HEK293 (cell line): ENCODE measurements at regions not wholly inside any gene's neighbourhood (a gene's known extent, or its start where the extent isn't known, plus 50 kb on each side); places are given as distances from the start of the nearest gene placed in this dataset.

Source experiments
- BCL11A ChIP-seq: fragments of 450-650 bp; formaldehyde crosslinking; IDR thresholded peaks from 2 replicates; pipeline ENCODE4 v1.5.1; 2016; ENCODE audit warnings: low read depth, missing biosample characterization, missing genetic modification characterization
- MEIS1 ChIP-seq: sonication (generic); formaldehyde crosslinking; IDR thresholded peaks from 2 replicates; pipeline ENCODE4 v1.8.1; 2022; ENCODE audit warnings: missing genetic modification reagents, mild to moderate bottlenecking, borderline replicate concordance
- OSR2 ChIP-seq: fragments of 450-650 bp; formaldehyde crosslinking; IDR thresholded peaks from 2 replicates; pipeline ENCODE4 v1.5.1; 2016; ENCODE audit warnings: missing biosample characterization, missing genetic modification characterization
- SP2 ChIP-seq: fragments of 450-650 bp; formaldehyde crosslinking; IDR thresholded peaks from 2 replicates; pipeline ENCODE4 v1.5.1; 2016; ENCODE audit warnings: missing biosample characterization, missing genetic modification characterization
- TRIM28 ChIP-seq: IDR thresholded peaks from 2 replicates; pipeline ENCODE4 v1.6.1; 2011; ENCODE audit warnings: low read length, control low read depth, borderline replicate concordance
- WT1 ChIP-seq: fragments of 450-650 bp; formaldehyde crosslinking; IDR thresholded peaks from 2 replicates; pipeline ENCODE4 v1.5.1; 2016; ENCODE audit warnings: missing biosample characterization, missing genetic modification characterization
- ZBTB8A ChIP-seq: fragments of 450-650 bp; formaldehyde crosslinking; IDR thresholded peaks from 2 replicates; pipeline ENCODE4 v1.5.1; 2016; ENCODE audit warnings: missing biosample characterization, missing genetic modification characterization
- ZEB2 ChIP-seq: fragments of 450-650 bp; formaldehyde crosslinking; IDR thresholded peaks from 2 replicates; pipeline ENCODE4 v1.5.1; 2016; ENCODE audit warnings: missing biosample characterization, missing genetic modification characterization
- ZNF366 ChIP-seq: fragments of 450-650 bp; formaldehyde crosslinking; conservative IDR thresholded peaks from 2 replicates; pipeline ENCODE4 v1.5.1; 2016; ENCODE audit warnings: missing biosample characterization, missing genetic modification characterization
- ZNF433 ChIP-seq: fragments of 450-650 bp; formaldehyde crosslinking; IDR thresholded peaks from 2 replicates; pipeline ENCODE4 v1.5.1; 2016; ENCODE audit warnings: missing biosample characterization, missing genetic modification characterization, low read depth
- ZNF549 ChIP-seq: fragments of 450-650 bp; IDR thresholded peaks from 2 replicates; pipeline ENCODE4 v1.5.1; 2018; ENCODE audit warnings: missing biosample characterization, missing genetic modification characterization, mild to moderate bottlenecking, inconsistent platforms, moderate library complexity
- ZNF830 ChIP-seq: fragments of 450-650 bp; IDR thresholded peaks from 2 replicates; pipeline ENCODE4 v1.5.0; 2018; ENCODE audit warnings: missing biosample characterization, missing genetic modification characterization, low read depth, mild to moderate bottlenecking, moderate library complexity
- TF ChIP-seq, protein P1 (sequence below): fragments of 450-650 bp; formaldehyde crosslinking; IDR thresholded peaks from 2 replicates; pipeline ENCODE4 v1.5.1; 2016; ENCODE audit warnings: missing biosample characterization, missing genetic modification characterization
- TF ChIP-seq, protein P2 (sequence below): fragments of 450-650 bp; formaldehyde crosslinking; IDR thresholded peaks from 2 replicates; pipeline ENCODE4 v1.5.1; 2017; ENCODE audit warnings: missing biosample characterization, missing genetic modification characterization
- TF ChIP-seq, protein P3 (sequence below): fragments of 450-650 bp; formaldehyde crosslinking; IDR thresholded peaks from 2 replicates; pipeline ENCODE4 v1.5.1; 2016; ENCODE audit warnings: missing biosample characterization, missing genetic modification characterization
- TF ChIP-seq, protein P4 (sequence below): fragments of 450-650 bp; formaldehyde crosslinking; IDR thresholded peaks from 2 replicates; pipeline ENCODE4 v1.5.1; 2016; ENCODE audit warnings: missing biosample characterization, missing genetic modification characterization
- TF ChIP-seq, protein P5 (sequence below): fragments of 450-650 bp; formaldehyde crosslinking; IDR thresholded peaks from 2 replicates; pipeline ENCODE4 v1.5.1; 2016; ENCODE audit warnings: missing biosample characterization, missing genetic modification characterization, borderline replicate concordance
- TF ChIP-seq, protein P6 (sequence below): fragments of 450-650 bp; formaldehyde crosslinking; IDR thresholded peaks from 2 replicates; pipeline ENCODE4 v1.5.1; 2016; ENCODE audit warnings: missing biosample characterization, missing genetic modification characterization
- TF ChIP-seq, protein P7 (sequence below): fragments of 450-650 bp; formaldehyde crosslinking; IDR thresholded peaks from 2 replicates; pipeline ENCODE4 v1.5.1; 2016; ENCODE audit warnings: missing biosample characterization, missing genetic modification characterization
- TF ChIP-seq, protein P8 (sequence below): fragments of 450-650 bp; formaldehyde crosslinking; IDR thresholded peaks from 2 replicates; pipeline ENCODE4 v1.5.1; 2016; ENCODE audit warnings: missing biosample characterization, missing genetic modification characterization

DNA sequence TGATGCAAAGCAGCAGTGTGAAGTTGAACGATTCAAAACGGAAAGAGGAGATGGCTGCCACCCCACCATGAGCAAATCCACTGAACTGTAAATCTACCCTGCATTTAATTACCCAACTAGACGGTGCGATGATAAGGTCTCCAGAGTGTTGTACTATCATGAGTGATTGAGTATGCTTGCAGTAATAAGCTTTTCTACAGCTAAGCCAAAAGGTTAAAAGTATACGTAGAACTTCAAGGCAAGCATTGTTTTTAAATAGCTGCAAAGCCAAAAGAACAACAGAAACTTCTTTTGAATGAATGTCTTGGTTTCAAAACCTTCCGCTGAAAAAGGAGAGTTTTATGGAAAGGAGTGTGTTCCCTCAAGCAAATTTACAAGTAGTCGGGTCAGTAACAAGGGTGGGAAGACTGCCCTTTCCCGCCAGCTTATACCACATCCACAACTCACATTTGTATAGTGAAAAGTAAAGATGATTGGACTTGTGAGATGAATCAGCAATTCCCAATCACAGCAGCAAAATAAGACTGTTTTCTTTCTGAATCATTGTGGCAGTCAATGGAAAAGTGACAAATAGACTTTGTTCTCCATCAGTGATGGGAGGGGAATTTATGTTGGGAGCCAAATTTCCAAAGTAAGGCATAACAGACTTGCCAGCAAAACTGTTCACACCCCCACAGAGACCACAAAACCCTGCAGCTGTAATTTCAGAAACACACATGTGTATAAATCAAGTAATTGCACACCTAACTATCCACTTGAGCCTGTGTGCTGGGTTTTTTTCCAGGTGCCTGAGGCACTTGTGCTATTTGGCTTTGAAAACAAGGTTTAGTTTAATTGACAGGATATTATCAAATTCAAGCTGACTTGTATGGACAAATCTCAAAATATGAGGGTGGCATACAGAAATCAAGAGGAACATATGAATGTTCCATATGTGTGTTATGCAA is 407.7 kb upstream of the GRAMD2B start (continued):
- TF ChIP-seq, protein P1, sequence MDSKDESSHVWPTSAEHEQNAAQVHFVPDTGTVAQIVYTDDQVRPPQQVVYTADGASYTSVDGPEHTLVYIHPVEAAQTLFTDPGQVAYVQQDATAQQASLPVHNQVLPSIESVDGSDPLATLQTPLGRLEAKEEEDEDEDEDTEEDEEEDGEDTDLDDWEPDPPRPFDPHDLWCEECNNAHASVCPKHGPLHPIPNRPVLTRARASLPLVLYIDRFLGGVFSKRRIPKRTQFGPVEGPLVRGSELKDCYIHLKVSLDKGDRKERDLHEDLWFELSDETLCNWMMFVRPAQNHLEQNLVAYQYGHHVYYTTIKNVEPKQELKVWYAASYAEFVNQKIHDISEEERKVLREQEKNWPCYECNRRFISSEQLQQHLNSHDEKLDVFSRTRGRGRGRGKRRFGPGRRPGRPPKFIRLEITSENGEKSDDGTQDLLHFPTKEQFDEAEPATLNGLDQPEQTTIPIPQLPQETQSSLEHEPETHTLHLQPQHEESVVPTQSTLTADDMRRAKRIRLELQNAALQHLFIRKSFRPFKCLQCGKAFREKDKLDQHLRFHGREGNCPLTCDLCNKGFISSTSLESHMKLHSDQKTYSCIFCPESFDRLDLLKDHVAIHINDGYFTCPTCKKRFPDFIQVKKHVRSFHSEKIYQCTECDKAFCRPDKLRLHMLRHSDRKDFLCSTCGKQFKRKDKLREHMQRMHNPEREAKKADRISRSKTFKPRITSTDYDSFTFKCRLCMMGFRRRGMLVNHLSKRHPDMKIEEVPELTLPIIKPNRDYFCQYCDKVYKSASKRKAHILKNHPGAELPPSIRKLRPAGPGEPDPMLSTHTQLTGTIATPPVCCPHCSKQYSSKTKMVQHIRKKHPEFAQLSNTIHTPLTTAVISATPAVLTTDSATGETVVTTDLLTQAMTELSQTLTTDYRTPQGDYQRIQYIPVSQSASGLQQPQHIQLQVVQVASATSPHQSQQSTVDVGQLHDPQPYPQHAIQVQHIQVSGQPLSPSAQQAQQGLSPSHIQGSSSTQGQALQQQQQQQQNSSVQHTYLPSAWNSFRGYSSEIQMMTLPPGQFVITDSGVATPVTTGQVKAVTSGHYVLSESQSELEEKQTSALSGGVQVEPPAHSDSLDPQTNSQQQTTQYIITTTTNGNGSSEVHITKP, result peak; percentile 57
- TF ChIP-seq, protein P2, sequence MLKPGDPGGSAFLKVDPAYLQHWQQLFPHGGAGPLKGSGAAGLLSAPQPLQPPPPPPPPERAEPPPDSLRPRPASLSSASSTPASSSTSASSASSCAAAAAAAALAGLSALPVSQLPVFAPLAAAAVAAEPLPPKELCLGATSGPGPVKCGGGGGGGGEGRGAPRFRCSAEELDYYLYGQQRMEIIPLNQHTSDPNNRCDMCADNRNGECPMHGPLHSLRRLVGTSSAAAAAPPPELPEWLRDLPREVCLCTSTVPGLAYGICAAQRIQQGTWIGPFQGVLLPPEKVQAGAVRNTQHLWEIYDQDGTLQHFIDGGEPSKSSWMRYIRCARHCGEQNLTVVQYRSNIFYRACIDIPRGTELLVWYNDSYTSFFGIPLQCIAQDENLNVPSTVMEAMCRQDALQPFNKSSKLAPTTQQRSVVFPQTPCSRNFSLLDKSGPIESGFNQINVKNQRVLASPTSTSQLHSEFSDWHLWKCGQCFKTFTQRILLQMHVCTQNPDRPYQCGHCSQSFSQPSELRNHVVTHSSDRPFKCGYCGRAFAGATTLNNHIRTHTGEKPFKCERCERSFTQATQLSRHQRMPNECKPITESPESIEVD (tag by site-specific recombination), result peak; percentile 92
- TF ChIP-seq ZNF366 (tag by site-specific recombination) (peak; percentile 58; the same call in 1 of the 2 replicates), BCL11A (tag by site-specific recombination) (no peak), WT1 (tag by site-specific recombination) (peak; percentile 88), MEIS1 (no peak), ZNF549 (tag by site-specific recombination) (no peak), ZNF830 (tag by site-specific recombination) (no peak), ZBTB8A (tag by site-specific recombination) (peak; percentile 33; the same call in 1 of the 2 replicates), TRIM28 (peak; percentile 95), ZEB2 (peak; percentile 75), OSR2 (tag by site-specific recombination) (peak; percentile 87), ZNF433 (no peak), SP2 (tag by site-specific recombination) (no peak)
- TF ChIP-seq, protein P3, sequence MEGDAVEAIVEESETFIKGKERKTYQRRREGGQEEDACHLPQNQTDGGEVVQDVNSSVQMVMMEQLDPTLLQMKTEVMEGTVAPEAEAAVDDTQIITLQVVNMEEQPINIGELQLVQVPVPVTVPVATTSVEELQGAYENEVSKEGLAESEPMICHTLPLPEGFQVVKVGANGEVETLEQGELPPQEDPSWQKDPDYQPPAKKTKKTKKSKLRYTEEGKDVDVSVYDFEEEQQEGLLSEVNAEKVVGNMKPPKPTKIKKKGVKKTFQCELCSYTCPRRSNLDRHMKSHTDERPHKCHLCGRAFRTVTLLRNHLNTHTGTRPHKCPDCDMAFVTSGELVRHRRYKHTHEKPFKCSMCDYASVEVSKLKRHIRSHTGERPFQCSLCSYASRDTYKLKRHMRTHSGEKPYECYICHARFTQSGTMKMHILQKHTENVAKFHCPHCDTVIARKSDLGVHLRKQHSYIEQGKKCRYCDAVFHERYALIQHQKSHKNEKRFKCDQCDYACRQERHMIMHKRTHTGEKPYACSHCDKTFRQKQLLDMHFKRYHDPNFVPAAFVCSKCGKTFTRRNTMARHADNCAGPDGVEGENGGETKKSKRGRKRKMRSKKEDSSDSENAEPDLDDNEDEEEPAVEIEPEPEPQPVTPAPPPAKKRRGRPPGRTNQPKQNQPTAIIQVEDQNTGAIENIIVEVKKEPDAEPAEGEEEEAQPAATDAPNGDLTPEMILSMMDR (tag by site-specific recombination), result no peak
- TF ChIP-seq, protein P4, sequence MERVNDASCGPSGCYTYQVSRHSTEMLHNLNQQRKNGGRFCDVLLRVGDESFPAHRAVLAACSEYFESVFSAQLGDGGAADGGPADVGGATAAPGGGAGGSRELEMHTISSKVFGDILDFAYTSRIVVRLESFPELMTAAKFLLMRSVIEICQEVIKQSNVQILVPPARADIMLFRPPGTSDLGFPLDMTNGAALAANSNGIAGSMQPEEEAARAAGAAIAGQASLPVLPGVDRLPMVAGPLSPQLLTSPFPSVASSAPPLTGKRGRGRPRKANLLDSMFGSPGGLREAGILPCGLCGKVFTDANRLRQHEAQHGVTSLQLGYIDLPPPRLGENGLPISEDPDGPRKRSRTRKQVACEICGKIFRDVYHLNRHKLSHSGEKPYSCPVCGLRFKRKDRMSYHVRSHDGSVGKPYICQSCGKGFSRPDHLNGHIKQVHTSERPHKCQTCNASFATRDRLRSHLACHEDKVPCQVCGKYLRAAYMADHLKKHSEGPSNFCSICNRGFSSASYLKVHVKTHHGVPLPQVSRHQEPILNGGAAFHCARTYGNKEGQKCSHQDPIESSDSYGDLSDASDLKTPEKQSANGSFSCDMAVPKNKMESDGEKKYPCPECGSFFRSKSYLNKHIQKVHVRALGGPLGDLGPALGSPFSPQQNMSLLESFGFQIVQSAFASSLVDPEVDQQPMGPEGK (tag by site-specific recombination), result peak; percentile 25; the same call in 1 of the 2 replicates
- TF ChIP-seq, protein P5, sequence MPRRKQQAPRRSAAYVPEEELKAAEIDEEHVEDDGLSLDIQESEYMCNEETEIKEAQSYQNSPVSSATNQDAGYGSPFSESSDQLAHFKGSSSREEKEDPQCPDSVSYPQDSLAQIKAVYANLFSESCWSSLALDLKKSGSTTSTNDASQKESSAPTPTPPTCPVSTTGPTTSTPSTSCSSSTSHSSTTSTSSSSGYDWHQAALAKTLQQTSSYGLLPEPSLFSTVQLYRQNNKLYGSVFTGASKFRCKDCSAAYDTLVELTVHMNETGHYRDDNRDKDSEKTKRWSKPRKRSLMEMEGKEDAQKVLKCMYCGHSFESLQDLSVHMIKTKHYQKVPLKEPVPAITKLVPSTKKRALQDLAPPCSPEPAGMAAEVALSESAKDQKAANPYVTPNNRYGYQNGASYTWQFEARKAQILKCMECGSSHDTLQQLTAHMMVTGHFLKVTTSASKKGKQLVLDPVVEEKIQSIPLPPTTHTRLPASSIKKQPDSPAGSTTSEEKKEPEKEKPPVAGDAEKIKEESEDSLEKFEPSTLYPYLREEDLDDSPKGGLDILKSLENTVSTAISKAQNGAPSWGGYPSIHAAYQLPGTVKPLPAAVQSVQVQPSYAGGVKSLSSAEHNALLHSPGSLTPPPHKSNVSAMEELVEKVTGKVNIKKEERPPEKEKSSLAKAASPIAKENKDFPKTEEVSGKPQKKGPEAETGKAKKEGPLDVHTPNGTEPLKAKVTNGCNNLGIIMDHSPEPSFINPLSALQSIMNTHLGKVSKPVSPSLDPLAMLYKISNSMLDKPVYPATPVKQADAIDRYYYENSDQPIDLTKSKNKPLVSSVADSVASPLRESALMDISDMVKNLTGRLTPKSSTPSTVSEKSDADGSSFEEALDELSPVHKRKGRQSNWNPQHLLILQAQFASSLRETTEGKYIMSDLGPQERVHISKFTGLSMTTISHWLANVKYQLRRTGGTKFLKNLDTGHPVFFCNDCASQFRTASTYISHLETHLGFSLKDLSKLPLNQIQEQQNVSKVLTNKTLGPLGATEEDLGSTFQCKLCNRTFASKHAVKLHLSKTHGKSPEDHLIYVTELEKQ (tag by site-specific recombination), result 0 out of 2 replicates have a peak, but pooled peaks have one; percentile 28
- TF ChIP-seq, protein P6, sequence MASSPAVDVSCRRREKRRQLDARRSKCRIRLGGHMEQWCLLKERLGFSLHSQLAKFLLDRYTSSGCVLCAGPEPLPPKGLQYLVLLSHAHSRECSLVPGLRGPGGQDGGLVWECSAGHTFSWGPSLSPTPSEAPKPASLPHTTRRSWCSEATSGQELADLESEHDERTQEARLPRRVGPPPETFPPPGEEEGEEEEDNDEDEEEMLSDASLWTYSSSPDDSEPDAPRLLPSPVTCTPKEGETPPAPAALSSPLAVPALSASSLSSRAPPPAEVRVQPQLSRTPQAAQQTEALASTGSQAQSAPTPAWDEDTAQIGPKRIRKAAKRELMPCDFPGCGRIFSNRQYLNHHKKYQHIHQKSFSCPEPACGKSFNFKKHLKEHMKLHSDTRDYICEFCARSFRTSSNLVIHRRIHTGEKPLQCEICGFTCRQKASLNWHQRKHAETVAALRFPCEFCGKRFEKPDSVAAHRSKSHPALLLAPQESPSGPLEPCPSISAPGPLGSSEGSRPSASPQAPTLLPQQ (tag by site-specific recombination), result no peak
- TF ChIP-seq, protein P7, sequence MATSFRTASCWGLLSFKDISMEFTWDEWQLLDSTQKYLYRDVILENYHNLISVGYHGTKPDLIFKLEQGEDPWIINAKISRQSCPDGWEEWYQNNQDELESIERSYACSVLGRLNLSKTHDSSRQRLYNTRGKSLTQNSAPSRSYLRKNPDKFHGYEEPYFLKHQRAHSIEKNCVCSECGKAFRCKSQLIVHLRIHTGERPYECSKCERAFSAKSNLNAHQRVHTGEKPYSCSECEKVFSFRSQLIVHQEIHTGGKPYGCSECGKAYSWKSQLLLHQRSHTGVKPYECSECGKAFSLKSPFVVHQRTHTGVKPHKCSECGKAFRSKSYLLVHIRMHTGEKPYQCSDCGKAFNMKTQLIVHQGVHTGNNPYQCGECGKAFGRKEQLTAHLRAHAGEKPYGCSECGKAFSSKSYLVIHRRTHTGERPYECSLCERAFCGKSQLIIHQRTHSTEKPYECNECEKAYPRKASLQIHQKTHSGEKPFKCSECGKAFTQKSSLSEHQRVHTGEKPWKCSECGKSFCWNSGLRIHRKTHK, result no peak
- TF ChIP-seq, protein P8, sequence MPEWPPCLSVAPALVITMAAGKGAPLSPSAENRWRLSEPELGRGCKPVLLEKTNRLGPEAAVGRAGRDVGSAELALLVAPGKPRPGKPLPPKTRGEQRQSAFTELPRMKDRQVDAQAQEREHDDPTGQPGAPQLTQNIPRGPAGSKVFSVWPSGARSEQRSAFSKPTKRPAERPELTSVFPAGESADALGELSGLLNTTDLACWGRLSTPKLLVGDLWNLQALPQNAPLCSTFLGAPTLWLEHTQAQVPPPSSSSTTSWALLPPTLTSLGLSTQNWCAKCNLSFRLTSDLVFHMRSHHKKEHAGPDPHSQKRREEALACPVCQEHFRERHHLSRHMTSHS (tag by site-specific recombination), result no peak
